HG02852 (cell line): ENCODE measurements at regions not wholly inside any gene's neighbourhood (a gene's known extent, or its start where the extent isn't known, plus 50 kb on each side); places are given as distances from the start of the nearest gene placed in this dataset.

Experiments
- ATAC-seq: cut with Tn5 transposase; IDR thresholded peaks from one replicate; pipeline ENCODE4 v1.9.1; 2021; ENCODE audit warnings: mild to moderate bottlenecking, moderate library complexity; ENCODE audit not compliant: unreplicated experiment

- ATAC-seq, result no peak
Observed at GRCh38 chr1:244106837-244107493, 55.9 kb downstream of the ZBTB18 start.

- ATAC-seq, result peak; percentile 56
Observed at GRCh38 chr1:244111027-244111426, 59.9 kb downstream of the ZBTB18 start.

- no peak for ATAC-seq
Observed at GRCh38 chr1:244112041-244112440, 61.0 kb downstream of the ZBTB18 start.

- no peak for ATAC-seq
Observed at GRCh38 chr1:244112636-244113035, 61.6 kb downstream of the ZBTB18 start.

- no peak for ATAC-seq
Observed at GRCh38 chr1:244113532-244114320, 62.6 kb downstream of the ZBTB18 start.

- no peak for ATAC-seq
Observed at GRCh38 chr1:244114892-244115291, 63.8 kb downstream of the ZBTB18 start.

GRCh38 chr1:244116946-244117345 lies 65.9 kb downstream of the ZBTB18 start:
- no peak for ATAC-seq

- ATAC-seq, result no peak
Observed at GRCh38 chr1:244118109-244118761, 67.2 kb downstream of the ZBTB18 start.

- ATAC-seq, result no peak
Observed at GRCh38 chr1:244128591-244129383, 77.7 kb downstream of the ZBTB18 start.

- ATAC-seq, result no peak
Observed at GRCh38 chr1:244137276-244137675, 86.2 kb downstream of the ZBTB18 start.

GRCh38 chr1:244137725-244138124 lies 86.6 kb downstream of the ZBTB18 start:
- ATAC-seq, result no peak

GRCh38 chr1:244138399-244138798 lies 87.3 kb downstream of the ZBTB18 start:
- no peak for ATAC-seq

GRCh38 chr1:244139655-244140054 lies 88.6 kb downstream of the ZBTB18 start:
- ATAC-seq, result no peak

- no peak for ATAC-seq
Observed at GRCh38 chr1:244140420-244140819, 89.3 kb downstream of the ZBTB18 start.

- ATAC-seq, result no peak
Observed at GRCh38 chr1:244144053-244144452, 93.0 kb downstream of the ZBTB18 start.

- no peak for ATAC-seq
Observed at GRCh38 chr1:244150071-244150470, 99.0 kb downstream of the ZBTB18 start.

- ATAC-seq, result peak; percentile 86
Observed at GRCh38 chr1:244150665-244151064, 99.6 kb downstream of the ZBTB18 start.

- ATAC-seq, result no peak
Observed at GRCh38 chr1:244151537-244151936, 100.5 kb downstream of the ZBTB18 start.

- no peak for ATAC-seq
Observed at GRCh38 chr1:244154508-244154871, 103.4 kb downstream of the ZBTB18 start.

- ATAC-seq, result no peak
Observed at GRCh38 chr1:244154872-244155531, 103.9 kb downstream of the ZBTB18 start.

- ATAC-seq, result no peak
Observed at GRCh38 chr1:244155661-244156060, 104.6 kb downstream of the ZBTB18 start.
